H1 (cell line): ENCODE measurements at regions not wholly inside any gene's neighbourhood (a gene's known extent, or its start where the extent isn't known, plus 50 kb on each side); places are given as distances from the start of the nearest gene placed in this dataset.

Experiments used
- CTCF ChIA-PET: fragments of 300-600 bp; sonication (Branson Sonifier 250); formaldehyde crosslinking; loops from one replicate; lab custom pipeline; 2021; ENCODE audit not compliant: partially characterized antibody; lab: Charles Lee
- POLR2A ChIA-PET: fragments of 300-600 bp; sonication (Branson Sonifier 250); formaldehyde crosslinking; loops from one replicate; lab custom pipeline; 2021; ENCODE audit warnings: inconsistent platforms; ENCODE audit not compliant: partially characterized antibody; lab: Charles Lee
- DNase-seq, 2 experiments: peaks; one replicate each; pipeline versions ENCODE4 v3.0.0 to v3.0.0-alpha.2; 2010 to 2022; ENCODE audit warnings: low spot score in 2 of 2, low read depth in 1 of 2, mixed read lengths in 1 of 2
- FAIRE-seq: peaks from 2 replicates; lab custom pipeline; 2011; peaks lifted over from hg19 to GRCh38; lab: Jason Lieb, UNC
- H2AFZ ChIP-seq: 2 replicates; pipeline ENCODE4 v1.8.1; 2012; ENCODE audit warnings: low read length, inconsistent platforms
- H2AK5ac ChIP-seq: 2 replicates; pipeline ENCODE4 v1.6.1; 2013; ENCODE audit warnings: low read depth, low read length
- H2BK120ac ChIP-seq: replicated peaks from 2 replicates; pipeline ENCODE3; 2013; ENCODE audit warnings: low read depth, low read length, inconsistent platforms
- H2BK12ac ChIP-seq: 2 replicates; pipeline ENCODE4 v1.6.1; 2013; ENCODE audit warnings: low read depth, low read length
- H2BK15ac ChIP-seq: 2 replicates; pipeline ENCODE4 v1.6.1; 2013; ENCODE audit warnings: low read length
- H2BK20ac ChIP-seq: 2 replicates; pipeline ENCODE4 v1.6.1; 2013; ENCODE audit warnings: low read length
- H2BK5ac ChIP-seq: 2 replicates; pipeline ENCODE4 v1.6.1; 2013; ENCODE audit warnings: low read depth, low read length
- H3K14ac ChIP-seq: 2 replicates; pipeline ENCODE4 v1.6.1; 2013; ENCODE audit warnings: inconsistent platforms; ENCODE audit not compliant: insufficient read length
- H3K18ac ChIP-seq: 2 replicates; pipeline ENCODE4 v1.6.1; 2013; ENCODE audit warnings: low read length; ENCODE audit errors: extremely low read depth
- H3K23ac ChIP-seq: 2 replicates; pipeline ENCODE4 v1.6.1; 2013; ENCODE audit warnings: inconsistent platforms; ENCODE audit not compliant: insufficient read length
- H3K23me2 ChIP-seq: 2 replicates; pipeline ENCODE4 v1.6.1; 2013; ENCODE audit warnings: low read depth, low read length
- H3K27ac ChIP-seq: 2 replicates; pipeline ENCODE4 v1.6.1; 2011; ENCODE audit warnings: low read depth, low read length, inconsistent platforms
- H3K27me3 ChIP-seq, 4 experiments: replicated peaks in 1 of 4; 1 replicate in 1 of 4; 2 replicates in 3 of 4; pipeline versions ENCODE4 v1.6.1 to v1.8.1; 2011 to 2013; ENCODE audit warnings: low read length in 3 of 4, mild to moderate bottlenecking in 3 of 4, inconsistent platforms in 2 of 4, mixed read lengths in 2 of 4, moderate library complexity in 1 of 4; ENCODE audit not compliant: control insufficient read depth in 3 of 4, insufficient read depth in 3 of 4; ENCODE audit errors: extremely low read depth in 1 of 4
- H3K36me3 ChIP-seq, 4 experiments: 2 replicates each; pipeline versions ENCODE4 v1.6.1 to v1.8.1; 2011 to 2013; ENCODE audit warnings: mild to moderate bottlenecking in 4 of 4, low read length in 3 of 4, moderate library complexity in 2 of 4, control low read depth in 1 of 4, inconsistent platforms in 1 of 4; ENCODE audit not compliant: insufficient read depth in 4 of 4, control insufficient read depth in 2 of 4
- H3K4ac ChIP-seq: replicated peaks from 2 replicates; pipeline ENCODE3; 2013; ENCODE audit warnings: low read length, low read depth, mixed read lengths, inconsistent platforms; ENCODE audit not compliant: insufficient read length
- H3K4me1 ChIP-seq, 4 experiments: replicated peaks in 1 of 4; 1 replicate in 1 of 4; 2 replicates in 3 of 4; pipeline versions ENCODE4 v1.6.1 to v1.8.1; 2011 to 2013; ENCODE audit warnings: low read length in 3 of 4, inconsistent platforms in 2 of 4, mixed read lengths in 1 of 4; ENCODE audit not compliant: insufficient read depth in 4 of 4, control insufficient read depth in 3 of 4
- H3K4me2 ChIP-seq, 2 experiments: 2 replicates each; pipeline versions ENCODE4 v1.6.1 to v1.8.1; 2011 to 2013; ENCODE audit warnings: low read depth in 2 of 2, low read length in 2 of 2, control low read depth in 1 of 2, inconsistent platforms in 1 of 2, mild to moderate bottlenecking in 1 of 2; ENCODE audit not compliant: insufficient read depth in 1 of 2
- H3K4me3 ChIP-seq, 4 experiments: fragments of 200-600, 300-600 bp in 1 of 4; sonication (generic), shearing (Covaris generic), sonication (Bioruptor Twin) in 1 of 4; 2 replicates each; pipeline versions ENCODE4 v1.5.1 to v1.8.1; 2011 to 2016; ENCODE audit warnings: low read length in 4 of 4, low read depth in 3 of 4, control low read depth in 2 of 4, inconsistent platforms in 2 of 4, mild to moderate bottlenecking in 2 of 4, mixed read lengths in 1 of 4, moderate library complexity in 1 of 4; ENCODE audit not compliant: insufficient read depth in 2 of 4; ENCODE audit errors: extremely low read depth in 1 of 4
- H3K56ac ChIP-seq: replicated peaks from 2 replicates; pipeline ENCODE3; 2013; ENCODE audit warnings: low read depth, mild to moderate bottlenecking, mixed read lengths, low read length, inconsistent platforms; ENCODE audit not compliant: insufficient read length
- H3K79me1 ChIP-seq: 2 replicates; pipeline ENCODE4 v1.6.1; 2013; ENCODE audit warnings: low read depth, low read length, control low read depth
- H3K79me2 ChIP-seq, 2 experiments: 2 replicates each; pipeline versions ENCODE4 v1.6.1 to v1.8.1; 2012 to 2013; ENCODE audit warnings: low read length in 2 of 2, mild to moderate bottlenecking in 2 of 2, inconsistent platforms in 1 of 2; ENCODE audit not compliant: insufficient read depth in 2 of 2, control insufficient read depth in 1 of 2
- H3K9ac ChIP-seq, 4 experiments: replicated peaks in 1 of 4; 1 replicate in 1 of 4; 2 replicates in 3 of 4; pipeline versions ENCODE4 v1.6.1 to v1.8.1; 2011 to 2013; ENCODE audit warnings: low read depth in 3 of 4, low read length in 3 of 4, control low read depth in 2 of 4, mild to moderate bottlenecking in 2 of 4, moderate library complexity in 2 of 4, inconsistent platforms in 1 of 4; ENCODE audit errors: extremely low read depth in 1 of 4
- H3K9me3 ChIP-seq, 2 experiments: 2 replicates each; pipeline versions ENCODE4 v1.6.1 to v1.8.1; 2012 to 2013; ENCODE audit warnings: mild to moderate bottlenecking in 2 of 2, moderate library complexity in 2 of 2, control low read depth in 1 of 2, inconsistent platforms in 1 of 2, low read depth in 1 of 2, low read length in 1 of 2, mixed read lengths in 1 of 2; ENCODE audit not compliant: insufficient read depth in 2 of 2
- H4K20me1 ChIP-seq, 2 experiments: replicated peaks in 1 of 2; 2 replicates each; pipeline versions ENCODE3 to v1.8.1; 2011 to 2013; ENCODE audit warnings: inconsistent platforms in 2 of 2, low read length in 2 of 2, mild to moderate bottlenecking in 1 of 2; ENCODE audit not compliant: insufficient read depth in 2 of 2, control insufficient read depth in 1 of 2
- H4K5ac ChIP-seq: 2 replicates; pipeline ENCODE4 v1.6.1; 2013; ENCODE audit warnings: low read length, low read depth, mixed read lengths, inconsistent platforms; ENCODE audit not compliant: insufficient read length
- H4K8ac ChIP-seq: 2 replicates; pipeline ENCODE4 v1.8.0; 2013; ENCODE audit warnings: mild to moderate bottlenecking, moderate library complexity, low read length, inconsistent platforms; ENCODE audit not compliant: insufficient read depth; ENCODE audit errors: extremely low read depth
- H4K91ac ChIP-seq: replicated peaks from 2 replicates; pipeline ENCODE3; 2013; ENCODE audit warnings: low read length, mixed read lengths, inconsistent platforms; ENCODE audit not compliant: insufficient read length
- BRCA1 ChIP-seq: IDR thresholded peaks from 2 replicates; pipeline ENCODE4 v1.6.1; 2012; ENCODE audit warnings: low read depth, low read length, improper control_type of control experiment
- CHD1 ChIP-seq: IDR thresholded peaks from 2 replicates; pipeline ENCODE4 v1.6.1; 2012; ENCODE audit warnings: low read depth, low read length, improper control_type of control experiment
- CHD2 ChIP-seq: IDR thresholded peaks from 2 replicates; pipeline ENCODE4 v1.6.1; 2012; ENCODE audit warnings: low read length, improper control_type of control experiment
- EGR1 ChIP-seq: IDR thresholded peaks from 2 replicates; pipeline ENCODE4 v1.6.1; 2011; ENCODE audit warnings: low read depth, low read length, borderline replicate concordance
- EP300 ChIP-seq, 2 experiments: IDR thresholded peaks; 1 replicate in 1 of 2; 2 replicates in 1 of 2; pipeline ENCODE4 v1.6.1; 2011 to 2012; ENCODE audit warnings: low read depth in 2 of 2, low read length in 2 of 2, mild to moderate bottlenecking in 2 of 2, borderline replicate concordance in 1 of 2, inconsistent platforms in 1 of 2, moderate library complexity in 1 of 2
- KDM5A ChIP-seq: fragments of 200-600 bp; IDR thresholded peaks from 2 replicates; pipeline ENCODE4 v1.7.1; 2012; ENCODE audit warnings: mild to moderate bottlenecking, low read length, inconsistent platforms, mixed read lengths
- NRF1 ChIP-seq: IDR thresholded peaks from 2 replicates; pipeline ENCODE4 v1.6.1; 2011; ENCODE audit warnings: mild to moderate bottlenecking, low read depth, low read length, improper control_type of control experiment
- SP1 ChIP-seq: IDR thresholded peaks from 2 replicates; pipeline ENCODE4 v1.6.1; 2011; ENCODE audit warnings: low read depth, low read length
- SUZ12 ChIP-seq: fragments of 200-600 bp; sonication (generic); IDR thresholded peaks from 2 replicates; pipeline ENCODE4 v1.6.1; 2012; ENCODE audit warnings: mild to moderate bottlenecking, inconsistent platforms, low read length, moderate library complexity, mixed read lengths
- TBP ChIP-seq: IDR thresholded peaks from 2 replicates; pipeline ENCODE4 v1.6.1; 2011; ENCODE audit warnings: low read depth, low read length, improper control_type of control experiment
- WGBS, 2 experiments: shearing (Covaris generic) in 1 of 2; methylation state at CpG; one replicate each; pipeline versions ENCODE4 v1.1.6 to v1.1.7; 2013 to 2015; ENCODE audit warnings: low lambda C conversion rate in 2 of 2, mixed read lengths in 2 of 2, inconsistent platforms in 1 of 2, low coverage in 1 of 2, missing lambda C conversion rate in 1 of 2; ENCODE audit not compliant: insufficient replicate concordance in 2 of 2, insufficient coverage in 1 of 2, insufficient read length in 1 of 2; ENCODE audit errors: extremely low coverage in 1 of 2, missing lambda C conversion rate in 1 of 2; 5-methylcytosine and 5-hydroxymethylcytosine counted together
- TF ChIP-seq, protein P1 (sequence below), 3 experiments: IDR thresholded peaks; 1 replicate in 2 of 3; 2 replicates in 1 of 3; pipeline versions ENCODE4 v1.5.1 to v1.6.1; 2011; ENCODE audit warnings: low read length in 3 of 3, mild to moderate bottlenecking in 3 of 3, inconsistent platforms in 2 of 3, low read depth in 1 of 3, moderate library complexity in 1 of 3; ENCODE audit not compliant: insufficient read depth in 1 of 3; ENCODE audit errors: control extremely low read depth in 1 of 3
- TF ChIP-seq, protein P2 (sequence below): IDR thresholded peaks from 2 replicates; pipeline ENCODE4 v1.6.1; 2012; ENCODE audit warnings: inconsistent platforms

DNA sequence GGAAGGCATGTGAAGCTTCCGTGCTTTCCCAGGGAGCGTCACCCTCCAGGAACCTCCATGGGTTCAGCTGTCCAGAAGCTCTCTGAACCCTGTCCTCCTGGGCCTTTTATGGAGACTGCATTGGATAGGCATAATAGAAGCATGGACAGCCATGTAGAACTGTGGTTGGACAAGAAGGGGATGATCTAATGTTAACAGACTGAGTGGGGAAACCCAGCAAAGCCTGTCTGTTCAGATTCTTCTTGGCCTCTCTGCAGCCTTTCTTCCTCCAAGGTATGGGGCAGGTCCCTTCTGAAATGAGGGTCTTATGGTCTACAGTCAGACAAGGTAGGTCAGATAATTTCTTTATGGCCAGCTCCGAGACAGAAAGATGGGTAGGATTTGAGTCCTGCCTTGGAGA lies 59.1 kb upstream of the CTNNA1 start:
- H3K27ac ChIP-seq: no peak overlapping the region
- POLR2A ChIA-PET: no interaction called here
- FAIRE-seq: no peak
- TF ChIP-seq NRF1 (no peak), EGR1 (no peak), BRCA1 (no peak), SP1 (no peak), EP300 (IDR thresholded peaks at IDR 0.05; ENCODE audit: borderline replicate concordance in 1 of 2, low read depth in 2 of 2, low read length in 2 of 2) (no peak), TBP (no peak), CHD1 (no peak), CHD2 (no peak), SUZ12 (no peak), KDM5A (no peak)
- TF ChIP-seq, protein P1, sequence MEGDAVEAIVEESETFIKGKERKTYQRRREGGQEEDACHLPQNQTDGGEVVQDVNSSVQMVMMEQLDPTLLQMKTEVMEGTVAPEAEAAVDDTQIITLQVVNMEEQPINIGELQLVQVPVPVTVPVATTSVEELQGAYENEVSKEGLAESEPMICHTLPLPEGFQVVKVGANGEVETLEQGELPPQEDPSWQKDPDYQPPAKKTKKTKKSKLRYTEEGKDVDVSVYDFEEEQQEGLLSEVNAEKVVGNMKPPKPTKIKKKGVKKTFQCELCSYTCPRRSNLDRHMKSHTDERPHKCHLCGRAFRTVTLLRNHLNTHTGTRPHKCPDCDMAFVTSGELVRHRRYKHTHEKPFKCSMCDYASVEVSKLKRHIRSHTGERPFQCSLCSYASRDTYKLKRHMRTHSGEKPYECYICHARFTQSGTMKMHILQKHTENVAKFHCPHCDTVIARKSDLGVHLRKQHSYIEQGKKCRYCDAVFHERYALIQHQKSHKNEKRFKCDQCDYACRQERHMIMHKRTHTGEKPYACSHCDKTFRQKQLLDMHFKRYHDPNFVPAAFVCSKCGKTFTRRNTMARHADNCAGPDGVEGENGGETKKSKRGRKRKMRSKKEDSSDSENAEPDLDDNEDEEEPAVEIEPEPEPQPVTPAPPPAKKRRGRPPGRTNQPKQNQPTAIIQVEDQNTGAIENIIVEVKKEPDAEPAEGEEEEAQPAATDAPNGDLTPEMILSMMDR (IDR thresholded peaks at IDR 0.05; ENCODE audit: control extremely low read depth in 1 of 3, insufficient read depth in 1 of 3, low read depth in 1 of 3, low read length in 3 of 3): no peak
- TF ChIP-seq, protein P2, sequence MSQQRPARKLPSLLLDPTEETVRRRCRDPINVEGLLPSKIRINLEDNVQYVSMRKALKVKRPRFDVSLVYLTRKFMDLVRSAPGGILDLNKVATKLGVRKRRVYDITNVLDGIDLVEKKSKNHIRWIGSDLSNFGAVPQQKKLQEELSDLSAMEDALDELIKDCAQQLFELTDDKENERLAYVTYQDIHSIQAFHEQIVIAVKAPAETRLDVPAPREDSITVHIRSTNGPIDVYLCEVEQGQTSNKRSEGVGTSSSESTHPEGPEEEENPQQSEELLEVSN: no peak

More for the DNA sequence above, 59.1 kb upstream of the CTNNA1 start:
- H4K5ac ChIP-seq: no peak overlapping the region
- no peaks in the 10 kb centered on the region for H3K4me1 ChIP-seq
- no peak for DNase-seq
- H3K36me3 ChIP-seq: no peaks in the 10 kb centered on the region
- no peak overlapping the region for H3K4me2 ChIP-seq
- no peak overlapping the region for H2AK5ac ChIP-seq
- H3K9me3 ChIP-seq: no peaks in the 10 kb centered on the region
- H3K4me3 ChIP-seq: no peak overlapping the region
- no peaks in the 10 kb centered on the region for H3K27me3 ChIP-seq
- H2BK12ac ChIP-seq: no peak overlapping the region
- CTCF ChIA-PET: interaction anchor here (0.9 to 1.0 kb wide), 2 partner anchors 47 to 238 kb away, joined by 3 read pairs; no protein-coding TSS in a partner anchor
- no peaks in the 10 kb centered on the region for H3K79me2 ChIP-seq
- H2BK20ac ChIP-seq: no peak overlapping the region
- no peak overlapping the region for H3K18ac ChIP-seq
- no peak overlapping the region for H2BK5ac ChIP-seq
- H2AFZ ChIP-seq: no peak overlapping the region
- no peak overlapping the region for H4K8ac ChIP-seq
- no peak overlapping the region for H4K91ac ChIP-seq
- no peak overlapping the region for H3K56ac ChIP-seq
- no peaks in the 10 kb centered on the region; the same call in 1 of the 2 replicates for H3K23me2 ChIP-seq
- no peak overlapping the region for H3K9ac ChIP-seq
- H3K79me1 ChIP-seq: no peaks in the 10 kb centered on the region
- no peak overlapping the region for H3K23ac ChIP-seq
- 90% methylated on average over 3 of the region's 3 CpGs; no CpG with 5 or more reads in 1 of the 2 experiments for WGBS, 2 experiments
- H2BK15ac ChIP-seq: no peak overlapping the region; the same call in 1 of the 2 replicates
- H3K4ac ChIP-seq: no peak overlapping the region
- H3K14ac ChIP-seq: no peak overlapping the region
- no peak overlapping the region for H2BK120ac ChIP-seq
- no peaks in the 10 kb centered on the region for H4K20me1 ChIP-seq
